ENCODE measurements at regions not wholly inside any gene's neighbourhood (a gene's known extent, or its start where the extent isn't known, plus 50 kb on each side); places are given as distances from the start of the nearest gene placed in this dataset.
"Not testable (repeated sequence)": the region's sequence is repeated elsewhere in the genome, so short reads cannot be mapped to it uniquely, and the experiment has no call there.

DNA sequence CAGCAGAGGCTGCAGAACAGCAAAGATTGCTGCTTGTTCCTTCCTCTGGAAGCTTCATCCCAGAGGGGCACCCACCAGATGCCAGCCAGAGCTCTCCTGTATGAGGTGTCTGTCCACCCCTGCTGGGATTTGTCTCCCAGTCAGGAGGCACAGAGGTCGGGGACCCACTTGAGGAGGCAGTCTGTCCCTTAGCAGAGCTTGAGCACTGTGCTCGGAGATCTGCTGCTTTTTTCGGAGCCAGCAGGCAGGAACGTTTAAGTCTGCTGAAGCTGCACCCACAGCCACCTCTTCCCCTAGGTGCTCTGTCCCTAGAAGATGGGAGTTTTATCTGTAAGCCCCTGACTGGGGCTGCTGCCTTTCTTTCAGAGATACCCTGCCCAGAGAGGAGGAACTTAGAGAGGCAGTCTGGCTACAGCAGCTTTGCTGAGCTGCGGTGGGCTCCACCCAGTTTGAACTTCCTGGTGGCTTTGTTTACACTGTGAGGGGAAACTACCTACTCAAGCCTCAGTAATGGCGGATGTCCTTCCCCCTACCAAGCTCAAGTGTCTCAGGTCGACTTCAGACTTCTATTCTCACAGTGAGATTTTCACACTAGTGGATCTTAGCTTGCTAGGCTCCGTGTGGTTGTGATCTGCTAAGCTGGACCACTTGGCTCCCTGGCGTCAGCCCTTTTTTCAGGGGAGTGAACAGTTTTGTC, 101.8 kb upstream of the GLRA1 start:
- DNase-seq = peak; percentile 21 to 51
- H3K27me3 Mint-ChIP-seq (ENCODE audit: low read depth); H3K4me1 Mint-ChIP-seq (ENCODE audit: low read depth): not testable (repeated sequence)
- ATAC-seq (replicated peaks in 1 of 2) = peak in 1 of 2 donors; percentile 52
- peaks cover 4 to 10% of the 10 kb centered on the region in 2 donors for H3K36me3 Mint-ChIP-seq (ENCODE audit: insufficient read depth in 2 of 2)
- H3K9me3 Mint-ChIP-seq = peaks cover 13 to 17% of the 10 kb centered on the region in 2 donors
- H3K27ac Mint-ChIP-seq = peak overlapping the region; percentile 58
- peak overlapping the region in 1 of 2 donors; percentile 7 for H3K4me3 Mint-ChIP-seq

DNA sequence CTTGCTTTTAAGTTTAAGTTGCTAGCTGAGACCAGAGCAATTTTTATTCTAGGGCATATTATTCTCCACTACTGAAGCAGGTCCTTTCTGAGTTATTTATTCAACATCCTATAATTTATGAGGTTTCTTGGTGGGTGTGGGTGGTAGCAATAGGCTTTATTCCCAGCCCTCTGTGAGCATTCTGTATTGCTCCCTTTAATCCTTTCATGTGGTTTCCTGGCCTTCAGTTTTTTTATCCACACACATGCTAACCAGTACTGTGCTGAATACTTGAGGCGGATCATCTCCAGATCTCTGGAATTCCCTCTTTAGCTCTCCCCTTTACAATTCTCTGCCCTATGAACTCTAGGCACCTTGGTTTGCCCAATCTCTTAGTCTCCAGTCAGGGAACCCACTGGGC, 91.8 kb upstream of the GLRA1 start:
- no peak for ATAC-seq (replicated peaks in 1 of 2)
- Mint-ChIP-seq H3K27ac (no peak overlapping the region), H3K4me1 (ENCODE audit: low read depth) (no peaks in the 10 kb centered on the region), H3K9me3 (peaks cover 0 to 7% of the 10 kb centered on the region in 2 donors), H3K27me3 (ENCODE audit: low read depth) (no peaks in the 10 kb centered on the region), H3K36me3 (ENCODE audit: insufficient read depth in 2 of 2) (no peaks in the 10 kb centered on the region), H3K4me3 (no peak overlapping the region)
- no peak for DNase-seq

DNA sequence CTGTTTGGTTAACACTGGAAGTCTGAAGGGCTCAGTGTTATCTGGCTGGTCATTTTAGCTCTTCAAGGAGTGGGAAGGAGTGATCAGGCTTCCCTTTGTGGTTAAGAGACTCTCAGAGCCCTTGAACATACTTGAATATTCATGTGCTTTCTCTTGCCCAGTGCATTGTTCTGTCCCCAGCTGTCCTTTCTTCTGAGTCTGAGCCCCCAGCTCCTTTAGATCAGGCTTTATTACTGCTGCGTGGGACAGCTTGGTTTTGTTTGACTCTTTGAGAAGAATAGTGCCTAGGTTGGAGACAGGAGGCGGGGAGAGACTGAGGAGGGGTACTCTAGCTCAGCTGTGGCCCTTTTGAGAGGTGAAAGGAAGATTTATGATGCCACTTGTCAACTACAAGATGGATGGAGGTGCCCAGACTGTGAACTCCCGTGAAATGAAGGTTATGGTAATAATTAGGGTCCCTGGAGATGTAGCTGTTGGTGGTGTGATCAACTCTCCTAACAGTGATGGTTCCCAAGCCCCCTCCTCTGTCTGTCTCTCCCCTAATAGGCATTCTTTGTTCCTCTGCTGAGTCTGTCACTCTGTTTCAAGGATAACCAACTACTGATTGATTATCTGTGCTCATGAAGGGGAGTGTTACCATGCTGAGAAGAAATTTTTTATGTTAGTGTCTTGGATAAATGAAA, 83.1 kb upstream of the GLRA1 start:
- no peak for ATAC-seq (replicated peaks in 1 of 2)
- Mint-ChIP-seq H3K36me3 (ENCODE audit: insufficient read depth in 2 of 2) (no peaks in the 10 kb centered on the region), H3K4me1 (ENCODE audit: low read depth) (no peaks in the 10 kb centered on the region), H3K27me3 (ENCODE audit: low read depth) (no peaks in the 10 kb centered on the region), H3K4me3 (no peak overlapping the region), H3K9me3 (peaks cover 1 to 2% of the 10 kb centered on the region in 2 donors), H3K27ac (no peak overlapping the region)
- no peak for DNase-seq

DNA sequence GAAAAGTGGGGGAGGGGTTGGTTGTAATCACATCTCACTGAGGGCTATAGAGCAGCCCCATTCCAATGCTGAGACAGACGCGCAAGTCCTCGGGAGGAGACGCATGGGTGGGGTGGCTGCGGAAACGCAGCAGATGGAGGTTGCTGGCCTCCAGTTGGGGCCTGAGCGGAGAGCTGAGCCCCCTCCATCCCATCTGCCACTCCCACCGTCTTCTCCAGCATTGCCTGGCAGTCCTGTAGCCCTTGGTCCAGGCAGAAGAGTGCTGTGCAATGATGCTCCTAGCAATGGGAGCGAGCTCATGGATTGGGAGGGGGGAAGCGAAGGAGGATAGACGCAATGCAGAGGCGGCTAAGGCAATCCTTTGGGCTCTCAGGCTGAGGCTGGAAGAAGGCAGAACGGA, 79.4 kb upstream of the GLRA1 start:
- Mint-ChIP-seq H3K27me3 (ENCODE audit: low read depth) (no peaks in the 10 kb centered on the region), H3K9me3 (peaks cover 0 to 8% of the 10 kb centered on the region in 2 donors), H3K27ac (no peak overlapping the region), H3K4me3 (no peak overlapping the region), H3K36me3 (ENCODE audit: insufficient read depth in 2 of 2) (peaks cover 0 to 4% of the 10 kb centered on the region in 2 donors), H3K4me1 (ENCODE audit: low read depth) (no peaks in the 10 kb centered on the region)
- ATAC-seq (replicated peaks in 1 of 2) = no peak
- no peak for DNase-seq
